Hematopoietic multipotent progenitor cell treated with erythropoietin and hydrocortisone succinate and interleukin-3 and kit ligand, for 6 days (in vitro differentiated cells): ENCODE measurements at regions not wholly inside any gene's neighbourhood (a gene's known extent, or its start where the extent isn't known, plus 50 kb on each side); places are given as distances from the start of the nearest gene placed in this dataset.

Source experiments
- DNase-seq: peaks from one replicate; pipeline ENCODE4 v3.0.0-alpha.2; 2015

- DNase-seq, result no peak
Observed at GRCh38 chr2:118738106-118738505, 109.3 kb downstream of the EN1 start.

GRCh38 chr2:118737684-118738083 lies 109.8 kb downstream of the EN1 start:
- DNase-seq, result no peak

GRCh38 chr2:118732432-118732831 lies 115.0 kb downstream of the EN1 start:
- DNase-seq, result no peak

- no peak for DNase-seq
Observed at GRCh38 chr2:118731413-118731812, 116.0 kb downstream of the EN1 start.

GRCh38 chr2:118730405-118730804 lies 117.0 kb downstream of the EN1 start:
- no peak for DNase-seq

- DNase-seq, result no peak
Observed at GRCh38 chr2:118729760-118730159, 117.7 kb downstream of the EN1 start.

GRCh38 chr2:118728984-118729383 lies 118.5 kb downstream of the EN1 start:
- no peak for DNase-seq

GRCh38 chr2:118726821-118727220 lies 120.6 kb downstream of the EN1 start:
- DNase-seq, result no peak

GRCh38 chr2:118723394-118723793 lies 124.1 kb downstream of the EN1 start:
- no peak for DNase-seq

- DNase-seq, result no peak
Observed at GRCh38 chr2:118722976-118723375, 124.5 kb downstream of the EN1 start.

- no peak for DNase-seq
Observed at GRCh38 chr2:118721817-118722551, 125.5 kb downstream of the EN1 start.

GRCh38 chr2:118720866-118721265 lies 126.6 kb downstream of the EN1 start:
- DNase-seq, result no peak

GRCh38 chr2:118718921-118719320 lies 128.5 kb downstream of the EN1 start:
- no peak for DNase-seq

- DNase-seq, result no peak
Observed at GRCh38 chr2:118716102-118716501, 131.3 kb downstream of the EN1 start.

- DNase-seq, result no peak
Observed at GRCh38 chr2:118714118-118714517, 133.3 kb downstream of the EN1 start.

- DNase-seq, result no peak
Observed at GRCh38 chr2:118711603-118712002, 135.8 kb downstream of the EN1 start.

- no peak for DNase-seq
Observed at GRCh38 chr2:118710481-118710880, 137.0 kb downstream of the EN1 start.

- no peak for DNase-seq
Observed at GRCh38 chr2:118709786-118710185, 137.7 kb downstream of the EN1 start.

- no peak for DNase-seq
Observed at GRCh38 chr2:118706844-118707243, 140.6 kb downstream of the EN1 start.

- no peak for DNase-seq
Observed at GRCh38 chr2:118706371-118706770, 141.1 kb downstream of the EN1 start.

- no peak for DNase-seq
Observed at GRCh38 chr2:118705032-118705431, 142.4 kb downstream of the EN1 start.

GRCh38 chr2:118699447-118700175 lies 147.8 kb downstream of the EN1 start:
- DNase-seq, result no peak

GRCh38 chr2:118698564-118698963 lies 148.9 kb downstream of the EN1 start:
- DNase-seq, result no peak

- DNase-seq, result no peak
Observed at GRCh38 chr2:118697781-118698180, 149.7 kb downstream of the EN1 start.
